Bronchial epithelial cell (primary cell): ENCODE measurements at regions not wholly inside any gene's neighbourhood (a gene's known extent, or its start where the extent isn't known, plus 50 kb on each side); places are given as distances from the start of the nearest gene placed in this dataset.

ENCODE experiments used
- DNase-seq: peaks from one replicate; pipeline ENCODE4 v3.0.0-alpha.2; 2010; ENCODE audit warnings: low read depth
- FAIRE-seq: peaks from 2 replicates; lab custom pipeline; 2011; peaks lifted over from hg19 to GRCh38; lab: Jason Lieb, UNC
- H3K27me3 ChIP-seq: 2 replicates; pipeline ENCODE4 v1.5.1; 2011; ENCODE audit warnings: low read length; ENCODE audit not compliant: control insufficient read depth, insufficient read depth
- H3K36me3 ChIP-seq: 2 replicates; pipeline ENCODE4 v1.5.1; 2011; ENCODE audit warnings: low read length; ENCODE audit not compliant: control insufficient read depth, insufficient read depth
- H3K4me3 ChIP-seq: 2 replicates; pipeline ENCODE4 v1.5.1; 2011; ENCODE audit warnings: mild to moderate bottlenecking, low read depth, low read length, control low read depth
- TF ChIP-seq, protein P1 (sequence below): IDR thresholded peaks from 2 replicates; pipeline ENCODE4 v1.5.1; 2011; ENCODE audit warnings: mild to moderate bottlenecking, moderate library complexity, low read length, control low read depth, inconsistent platforms; ENCODE audit not compliant: insufficient read depth, severe bottlenecking

DNA sequence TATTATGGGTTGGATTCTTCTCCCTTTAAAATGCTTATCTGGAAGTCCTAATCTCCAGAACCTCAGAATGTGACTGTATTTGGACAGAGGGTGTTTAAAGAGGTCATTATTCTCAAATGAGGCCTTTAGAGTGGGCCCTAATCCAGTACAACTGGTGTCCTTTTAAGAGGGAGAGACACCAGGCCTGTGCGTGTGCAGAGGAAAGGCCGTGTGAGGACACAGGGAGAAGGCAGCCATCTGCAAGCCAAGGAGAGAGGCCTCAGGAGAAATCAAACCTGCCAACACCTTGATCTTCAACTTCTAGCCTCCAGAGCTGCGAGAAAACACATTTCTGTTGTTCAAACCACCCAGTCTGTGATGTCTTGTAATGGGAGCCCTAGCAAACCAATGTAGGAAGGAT, 235.4 kb upstream of the MYO3A start:
- Histone ChIP-seq H3K4me3 (no peak overlapping the region), H3K27me3 (no peaks in the 10 kb centered on the region), H3K36me3 (no peaks in the 10 kb centered on the region)
- DNase-seq = no peak
- no peak for FAIRE-seq
- TF ChIP-seq, protein P1, sequence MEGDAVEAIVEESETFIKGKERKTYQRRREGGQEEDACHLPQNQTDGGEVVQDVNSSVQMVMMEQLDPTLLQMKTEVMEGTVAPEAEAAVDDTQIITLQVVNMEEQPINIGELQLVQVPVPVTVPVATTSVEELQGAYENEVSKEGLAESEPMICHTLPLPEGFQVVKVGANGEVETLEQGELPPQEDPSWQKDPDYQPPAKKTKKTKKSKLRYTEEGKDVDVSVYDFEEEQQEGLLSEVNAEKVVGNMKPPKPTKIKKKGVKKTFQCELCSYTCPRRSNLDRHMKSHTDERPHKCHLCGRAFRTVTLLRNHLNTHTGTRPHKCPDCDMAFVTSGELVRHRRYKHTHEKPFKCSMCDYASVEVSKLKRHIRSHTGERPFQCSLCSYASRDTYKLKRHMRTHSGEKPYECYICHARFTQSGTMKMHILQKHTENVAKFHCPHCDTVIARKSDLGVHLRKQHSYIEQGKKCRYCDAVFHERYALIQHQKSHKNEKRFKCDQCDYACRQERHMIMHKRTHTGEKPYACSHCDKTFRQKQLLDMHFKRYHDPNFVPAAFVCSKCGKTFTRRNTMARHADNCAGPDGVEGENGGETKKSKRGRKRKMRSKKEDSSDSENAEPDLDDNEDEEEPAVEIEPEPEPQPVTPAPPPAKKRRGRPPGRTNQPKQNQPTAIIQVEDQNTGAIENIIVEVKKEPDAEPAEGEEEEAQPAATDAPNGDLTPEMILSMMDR = no peak

DNA sequence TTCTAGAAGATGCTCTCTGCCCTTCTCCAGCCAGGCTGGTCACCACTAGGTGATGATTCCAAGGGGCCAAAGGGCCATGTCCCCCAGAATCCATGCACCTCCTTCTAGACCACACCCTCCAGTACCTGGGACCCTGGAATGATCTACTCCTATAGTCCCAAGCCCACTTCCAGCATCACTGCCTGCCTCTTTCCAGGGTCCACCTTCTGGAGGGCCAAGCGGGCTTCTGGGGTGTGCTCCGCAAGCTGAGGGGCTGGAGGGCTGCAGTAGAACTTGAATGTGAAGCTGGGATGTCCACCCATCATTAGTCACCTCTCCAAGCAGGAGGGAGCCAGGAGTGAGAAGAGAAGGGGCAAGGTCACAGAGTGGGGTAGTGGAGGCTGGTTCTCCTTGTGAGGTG, 234.4 kb upstream of the MYO3A start:
- no peaks in the 10 kb centered on the region for H3K36me3 ChIP-seq
- FAIRE-seq (no peak), DNase-seq (no peak)
- H3K27me3 ChIP-seq = no peaks in the 10 kb centered on the region
- no peak overlapping the region for H3K4me3 ChIP-seq
- TF ChIP-seq, protein P1 = no peak

DNA sequence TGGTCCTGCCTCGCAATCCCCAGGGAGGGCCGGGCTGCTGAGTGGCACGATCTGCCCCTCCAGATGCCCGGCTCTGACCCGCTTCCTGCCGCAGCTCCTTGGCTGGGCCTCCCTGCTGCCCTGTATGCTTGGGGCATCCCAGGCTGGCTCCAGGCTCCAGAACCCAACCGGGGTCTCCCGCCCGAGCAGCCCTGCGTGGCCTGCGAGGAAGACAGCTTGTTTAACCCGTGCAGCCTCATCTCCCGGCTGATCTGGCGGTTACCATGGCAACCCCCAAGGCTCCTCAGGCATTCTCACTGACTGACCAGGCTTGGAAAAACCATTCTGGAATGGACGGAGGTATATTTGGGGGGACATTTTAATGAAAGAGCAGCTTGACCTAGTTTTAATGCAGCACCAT, 232.4 kb upstream of the MYO3A start:
- no peak overlapping the region for H3K4me3 ChIP-seq
- DNase-seq (no peak), FAIRE-seq (no peak)
- H3K36me3 ChIP-seq = no peaks in the 10 kb centered on the region
- TF ChIP-seq, protein P1 = no peak
- H3K27me3 ChIP-seq = no peaks in the 10 kb centered on the region

DNA sequence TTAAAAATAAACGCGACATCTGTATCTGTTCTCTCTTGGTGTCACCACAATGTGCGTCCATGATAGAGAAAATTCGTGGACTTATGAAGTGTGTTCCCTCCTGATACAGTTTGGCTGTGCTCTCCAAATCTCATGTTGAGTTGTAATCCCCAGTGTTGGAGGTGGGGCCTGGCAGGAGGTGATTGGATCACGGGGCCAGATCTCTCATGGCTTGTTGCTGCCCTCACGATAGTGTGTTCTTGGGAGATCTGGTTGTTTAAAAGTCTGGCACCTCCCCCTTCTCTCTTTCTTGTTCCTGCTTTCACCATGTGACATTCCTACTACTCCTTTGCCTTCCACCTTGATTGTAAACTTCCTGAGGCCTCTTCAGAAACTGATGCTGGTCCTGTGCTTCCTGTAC, 229.4 kb upstream of the MYO3A start:
- no peak for FAIRE-seq

DNA sequence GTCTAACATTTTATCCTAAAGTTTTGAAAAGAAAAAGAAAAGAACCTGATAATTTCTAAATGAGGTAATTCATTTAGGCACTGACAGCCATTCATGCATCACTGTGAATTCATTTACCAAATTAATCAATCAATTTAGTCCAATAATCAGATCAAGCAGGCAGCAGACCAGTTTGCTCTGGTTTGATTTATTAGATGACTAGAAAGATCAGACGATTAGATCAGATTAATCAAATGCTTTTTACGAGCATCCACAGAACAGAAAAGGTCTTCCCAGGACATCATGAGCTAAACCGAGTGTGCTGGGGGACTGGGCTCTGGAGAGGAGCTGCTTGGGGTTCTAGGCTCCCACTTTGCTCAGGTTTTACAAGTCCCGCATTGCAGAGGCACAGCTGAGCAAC, 226.5 kb upstream of the MYO3A start:
- FAIRE-seq (no peak), DNase-seq (no peak)
- TF ChIP-seq, protein P1 = no peak
- Histone ChIP-seq H3K36me3 (no peaks in the 10 kb centered on the region), H3K27me3 (no peaks in the 10 kb centered on the region), H3K4me3 (no peak overlapping the region)

More for the DNA sequence above, 229.4 kb upstream of the MYO3A start:
- TF ChIP-seq, protein P1 = no peak
- no peak for DNase-seq
- no peak overlapping the region for H3K4me3 ChIP-seq
- no peaks in the 10 kb centered on the region for H3K27me3 ChIP-seq
- H3K36me3 ChIP-seq = no peaks in the 10 kb centered on the region

DNA sequence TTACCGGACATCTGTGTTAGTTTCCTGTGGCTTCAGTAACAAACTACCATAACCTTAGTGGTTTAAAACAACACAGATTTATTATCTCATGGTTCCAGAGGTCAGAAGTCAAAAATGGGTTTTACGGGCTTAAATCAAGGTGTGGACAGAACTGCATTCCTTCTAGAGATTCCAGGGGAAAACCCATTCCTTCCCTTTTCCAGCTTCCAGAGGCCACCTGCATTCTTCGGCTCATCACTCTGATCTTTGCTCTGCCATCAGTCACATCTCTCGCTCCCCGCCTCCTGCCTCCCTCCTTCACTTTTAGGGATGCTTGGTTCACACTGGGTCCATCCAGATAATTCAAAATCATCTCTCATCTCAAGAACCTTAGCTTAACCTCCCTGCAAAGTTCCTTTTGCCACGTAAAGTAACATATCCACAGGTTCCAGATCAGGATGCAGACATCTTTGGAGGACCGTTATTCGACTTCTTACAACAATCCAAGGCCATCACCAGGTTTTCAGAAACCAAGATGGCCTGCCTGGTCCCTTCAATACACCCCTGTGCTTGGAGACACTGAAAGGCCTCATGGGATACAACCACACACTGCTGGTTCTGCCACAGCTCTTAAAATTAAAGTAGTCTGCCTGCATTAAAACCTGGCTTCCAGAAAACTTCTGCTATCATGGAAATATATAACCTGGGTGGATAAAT, 225.9 kb upstream of the MYO3A start:
- FAIRE-seq = no peak
- TF ChIP-seq, protein P1 = no peak

More for the DNA sequence above, 225.9 kb upstream of the MYO3A start:
- Histone ChIP-seq H3K36me3 (no peaks in the 10 kb centered on the region), H3K4me3 (no peak overlapping the region), H3K27me3 (no peaks in the 10 kb centered on the region)
- no peak for DNase-seq
